Loucy (cell line): ENCODE measurements at regions not wholly inside any gene's neighbourhood (a gene's known extent, or its start where the extent isn't known, plus 50 kb on each side); places are given as distances from the start of the nearest gene placed in this dataset.

Experiments
- H2AFZ ChIP-seq: fragments of 200-600 bp; sonication (generic); 2 replicates; pipeline ENCODE4 v1.6.0; 2016; ENCODE audit warnings: antibody characterized with exemption, mild to moderate bottlenecking, low read length, moderate library complexity
- H3F3A ChIP-seq: fragments of 200-600 bp; 2 replicates; pipeline ENCODE4 v1.6.0; 2016; ENCODE audit warnings: antibody characterized with exemption, low read depth, mild to moderate bottlenecking
- H3K27me3 ChIP-seq: fragments of 200-600 bp; sonication (generic); 2 replicates; pipeline ENCODE4 v1.6.1; 2014; ENCODE audit warnings: low read length, mild to moderate bottlenecking; ENCODE audit not compliant: insufficient read depth, poor library complexity, severe bottlenecking
- H3K36me3 ChIP-seq: fragments of 200-600 bp; sonication (generic); 2 replicates; pipeline ENCODE4 v1.6.1; 2016; ENCODE audit warnings: low read length; ENCODE audit not compliant: insufficient read depth
- H3K4me1 ChIP-seq: fragments of 200-600 bp; sonication (generic); 2 replicates; pipeline ENCODE4 v1.5.1; 2014; ENCODE audit warnings: low read length, mild to moderate bottlenecking; ENCODE audit not compliant: insufficient read depth, poor library complexity, severe bottlenecking
- H3K4me2 ChIP-seq: fragments of 200-600 bp; sonication (generic); 2 replicates; pipeline ENCODE4 v1.6.0; 2014; ENCODE audit warnings: antibody characterized with exemption, low read length, low read depth, mild to moderate bottlenecking; ENCODE audit not compliant: poor library complexity, severe bottlenecking
- H3K4me3 ChIP-seq: fragments of 200-600 bp; sonication (generic); 2 replicates; pipeline ENCODE4 v1.5.1; 2014; ENCODE audit warnings: low read length, mild to moderate bottlenecking, mixed read lengths; ENCODE audit not compliant: poor library complexity, severe bottlenecking
- H3K79me2 ChIP-seq: fragments of 200-600 bp; sonication (generic); 2 replicates; pipeline ENCODE4 v1.6.1; 2014; ENCODE audit warnings: low read length; ENCODE audit not compliant: insufficient read depth
- H3K9ac ChIP-seq: fragments of 200-600 bp; sonication (generic); 2 replicates; pipeline ENCODE4 v1.6.0; 2014; ENCODE audit warnings: mild to moderate bottlenecking, low read depth, low read length, moderate library complexity; ENCODE audit not compliant: poor library complexity, severe bottlenecking
- H3K9me2 ChIP-seq: fragments of 200-600 bp; sonication (generic); replicated peaks from 2 replicates; pipeline ENCODE4 v1.6.1; 2016; ENCODE audit warnings: low read depth, low read length, mixed read lengths
- H3K9me3 ChIP-seq: fragments of 200-600 bp; sonication (generic); 2 replicates; pipeline ENCODE4 v1.6.1; 2014; ENCODE audit warnings: mild to moderate bottlenecking, antibody characterized with exemption, low read length, low read depth; ENCODE audit not compliant: insufficient read depth
- H4K20me1 ChIP-seq: fragments of 200-600 bp; sonication (generic); 2 replicates; pipeline ENCODE4 v1.6.0; 2014; ENCODE audit warnings: antibody characterized with exemption, low read length, mild to moderate bottlenecking; ENCODE audit not compliant: insufficient read depth, poor library complexity, severe bottlenecking
- EZH2phosphoT487 ChIP-seq: fragments of 200-600 bp; IDR thresholded peaks from 2 replicates; pipeline ENCODE4 v1.6.1; 2018; ENCODE audit warnings: antibody characterized with exemption, mild to moderate bottlenecking, moderate library complexity, borderline replicate concordance
- TF ChIP-seq, protein P1 (sequence below): fragments of 200-600 bp; sonication (generic); conservative IDR thresholded peaks from 2 replicates; pipeline ENCODE4 v1.5.1; 2014; ENCODE audit warnings: mild to moderate bottlenecking, antibody characterized with exemption, low read length

DNA sequence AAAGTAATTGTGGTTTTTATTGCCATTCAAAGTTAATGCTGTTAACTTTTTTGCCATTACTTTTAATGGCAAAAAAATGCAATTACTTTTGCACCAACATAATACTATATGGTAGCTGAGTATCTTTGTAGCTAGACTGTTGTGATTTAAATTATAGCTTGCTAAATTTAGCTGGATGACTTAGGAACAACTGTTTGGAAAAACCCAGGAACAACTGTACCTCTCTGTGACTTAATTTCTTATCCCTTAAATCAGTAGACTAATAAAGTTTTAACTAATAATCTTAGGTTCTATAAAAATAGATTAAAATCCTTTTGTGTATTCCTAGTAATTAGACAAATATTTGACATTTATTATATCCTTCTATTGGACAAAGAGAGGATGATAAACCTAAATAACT lies 268.2 kb downstream of the TENT5A start:
- Histone ChIP-seq H3F3A (no peaks in the 10 kb centered on the region), H4K20me1 (no peaks in the 10 kb centered on the region), H3K9me2 (no peaks in the 10 kb centered on the region), H3K4me2 (no peak overlapping the region), H3K4me1 (peaks cover 13% of the 10 kb centered on the region), H3K27me3 (no peaks in the 10 kb centered on the region), H3K79me2 (no peaks in the 10 kb centered on the region), H2AFZ (no peak overlapping the region), H3K36me3 (no peaks in the 10 kb centered on the region), H3K4me3 (no peak overlapping the region), H3K9me3 (no peaks in the 10 kb centered on the region), H3K9ac (no peak overlapping the region)
- TF ChIP-seq EZH2phosphoT487, result no peak
- TF ChIP-seq, protein P1, sequence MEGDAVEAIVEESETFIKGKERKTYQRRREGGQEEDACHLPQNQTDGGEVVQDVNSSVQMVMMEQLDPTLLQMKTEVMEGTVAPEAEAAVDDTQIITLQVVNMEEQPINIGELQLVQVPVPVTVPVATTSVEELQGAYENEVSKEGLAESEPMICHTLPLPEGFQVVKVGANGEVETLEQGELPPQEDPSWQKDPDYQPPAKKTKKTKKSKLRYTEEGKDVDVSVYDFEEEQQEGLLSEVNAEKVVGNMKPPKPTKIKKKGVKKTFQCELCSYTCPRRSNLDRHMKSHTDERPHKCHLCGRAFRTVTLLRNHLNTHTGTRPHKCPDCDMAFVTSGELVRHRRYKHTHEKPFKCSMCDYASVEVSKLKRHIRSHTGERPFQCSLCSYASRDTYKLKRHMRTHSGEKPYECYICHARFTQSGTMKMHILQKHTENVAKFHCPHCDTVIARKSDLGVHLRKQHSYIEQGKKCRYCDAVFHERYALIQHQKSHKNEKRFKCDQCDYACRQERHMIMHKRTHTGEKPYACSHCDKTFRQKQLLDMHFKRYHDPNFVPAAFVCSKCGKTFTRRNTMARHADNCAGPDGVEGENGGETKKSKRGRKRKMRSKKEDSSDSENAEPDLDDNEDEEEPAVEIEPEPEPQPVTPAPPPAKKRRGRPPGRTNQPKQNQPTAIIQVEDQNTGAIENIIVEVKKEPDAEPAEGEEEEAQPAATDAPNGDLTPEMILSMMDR, result no peak

DNA sequence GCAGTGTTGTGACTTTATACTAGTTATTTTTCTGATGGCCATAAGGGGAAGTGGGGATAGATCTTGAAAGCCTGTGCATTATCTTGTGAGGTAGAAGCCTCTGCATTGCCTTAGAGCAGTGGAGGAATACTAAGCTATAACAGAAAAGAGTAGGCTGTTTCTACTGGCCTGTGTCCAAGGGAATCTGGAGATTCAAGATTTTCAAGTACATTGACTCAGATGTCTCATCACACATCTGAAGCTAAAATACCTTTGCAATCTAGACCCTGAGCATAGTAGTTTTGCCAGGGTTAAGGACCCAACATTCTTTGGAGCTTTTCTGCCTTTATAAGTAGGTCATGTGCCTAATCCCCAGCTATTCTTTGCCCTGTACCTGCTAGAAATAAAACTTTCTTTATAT lies 272.3 kb downstream of the TENT5A start:
- Histone ChIP-seq H2AFZ (no peak overlapping the region), H3K9me3 (no peaks in the 10 kb centered on the region), H3K9me2 (no peaks in the 10 kb centered on the region), H3K79me2 (no peaks in the 10 kb centered on the region), H3K4me2 (no peak overlapping the region), H3K9ac (no peak overlapping the region), H3K4me3 (no peak overlapping the region), H4K20me1 (no peaks in the 10 kb centered on the region), H3K27me3 (no peaks in the 10 kb centered on the region), H3F3A (no peaks in the 10 kb centered on the region), H3K36me3 (no peaks in the 10 kb centered on the region), H3K4me1 (no peaks in the 10 kb centered on the region)
- TF ChIP-seq EZH2phosphoT487, result no peak
- TF ChIP-seq, protein P1, result no peak

DNA sequence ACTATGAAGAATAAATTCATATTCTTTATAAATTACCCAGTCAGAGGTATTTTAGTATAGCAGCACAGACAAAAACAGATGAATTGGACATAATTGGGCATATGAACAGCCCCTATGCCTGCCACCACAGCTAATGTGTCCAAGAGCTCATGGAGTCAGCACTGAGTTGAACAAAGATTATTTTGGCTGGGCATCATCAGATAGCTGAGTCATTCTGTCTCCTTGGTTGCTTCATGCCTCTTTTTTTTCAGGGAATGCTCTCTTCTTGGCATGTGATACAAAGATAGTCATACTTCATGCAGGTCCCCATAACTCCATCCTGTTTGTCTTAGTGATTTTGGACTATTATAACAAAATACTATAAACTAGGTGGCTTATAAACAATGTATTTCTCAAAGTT lies 275.6 kb downstream of the TENT5A start:
- H3F3A ChIP-seq, result no peaks in the 10 kb centered on the region
- no peak overlapping the region for H3K4me3 ChIP-seq
- no peak overlapping the region for H3K9ac ChIP-seq
- no peak overlapping the region for H2AFZ ChIP-seq
- H3K9me2 ChIP-seq, result no peaks in the 10 kb centered on the region
- no peaks in the 10 kb centered on the region for H3K4me1 ChIP-seq
- H3K9me3 ChIP-seq, result no peaks in the 10 kb centered on the region
- H3K36me3 ChIP-seq, result no peaks in the 10 kb centered on the region
- no peaks in the 10 kb centered on the region for H4K20me1 ChIP-seq
- no peaks in the 10 kb centered on the region for H3K27me3 ChIP-seq
- TF ChIP-seq, protein P1, result no peak
- no peak for TF ChIP-seq EZH2phosphoT487
- H3K4me2 ChIP-seq, result no peak overlapping the region
- H3K79me2 ChIP-seq, result no peaks in the 10 kb centered on the region
